ENCODE measurements at regions not wholly inside any gene's neighbourhood (a gene's known extent, or its start where the extent isn't known, plus 50 kb on each side); places are given as distances from the start of the nearest gene placed in this dataset.

DNA sequence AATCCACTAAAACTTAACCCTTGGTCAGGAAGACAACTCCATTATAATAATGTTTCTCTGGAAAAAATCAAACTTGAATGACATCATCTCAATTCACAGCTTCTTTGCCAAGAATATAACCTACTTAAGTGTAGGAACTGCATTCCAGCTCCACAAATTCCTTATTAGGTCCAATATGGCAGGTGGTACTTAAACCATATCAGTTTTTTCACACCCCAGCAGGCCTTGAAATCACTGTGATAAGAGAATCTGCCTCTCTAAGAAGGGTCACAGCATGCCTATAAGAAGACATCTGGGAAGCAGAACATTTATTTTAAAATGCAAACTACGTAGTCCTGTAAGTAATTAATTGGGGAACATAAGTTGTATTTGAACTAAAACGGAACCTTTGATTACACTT lies 687.8 kb downstream of the DIAPH3 start:
- TF ChIP-seq CTCF (conservative IDR thresholded peaks at IDR 0.05; ENCODE audit: low read depth in 2 of 2) (no peak), EZH2 (IDR thresholded peaks at IDR 0.05; ENCODE audit: low read depth, unreplicated experiment) (no peak), ZNF114 (CRISPR knock-in tag; IDR thresholded peaks at IDR 0.05) (no peak), POLR2AphosphoS5 (IDR thresholded peaks at IDR 0.05; ENCODE audit: low read depth) (no peak), CREB1 (CRISPR knock-in tag; IDR thresholded peaks at IDR 0.05; ENCODE audit: low read depth) (no peak), EZH2phosphoT487 (IDR thresholded peaks at IDR 0.05; ENCODE audit: unreplicated experiment) (no peak), NANOG (IDR thresholded peaks at IDR 0.05; ENCODE audit: borderline replicate concordance) (no peak), JUNB (IDR thresholded peaks at IDR 0.05; ENCODE audit: unreplicated experiment) (no peak), ETS1 (IDR thresholded peaks at IDR 0.05) (no peak), STAT1 (IDR thresholded peaks at IDR 0.05; ENCODE audit: unreplicated experiment) (no peak), ZNF331 (CRISPR knock-in tag; IDR thresholded peaks at IDR 0.05; ENCODE audit: low read depth) (no peak)
- TF ChIP-seq, protein P1, sequence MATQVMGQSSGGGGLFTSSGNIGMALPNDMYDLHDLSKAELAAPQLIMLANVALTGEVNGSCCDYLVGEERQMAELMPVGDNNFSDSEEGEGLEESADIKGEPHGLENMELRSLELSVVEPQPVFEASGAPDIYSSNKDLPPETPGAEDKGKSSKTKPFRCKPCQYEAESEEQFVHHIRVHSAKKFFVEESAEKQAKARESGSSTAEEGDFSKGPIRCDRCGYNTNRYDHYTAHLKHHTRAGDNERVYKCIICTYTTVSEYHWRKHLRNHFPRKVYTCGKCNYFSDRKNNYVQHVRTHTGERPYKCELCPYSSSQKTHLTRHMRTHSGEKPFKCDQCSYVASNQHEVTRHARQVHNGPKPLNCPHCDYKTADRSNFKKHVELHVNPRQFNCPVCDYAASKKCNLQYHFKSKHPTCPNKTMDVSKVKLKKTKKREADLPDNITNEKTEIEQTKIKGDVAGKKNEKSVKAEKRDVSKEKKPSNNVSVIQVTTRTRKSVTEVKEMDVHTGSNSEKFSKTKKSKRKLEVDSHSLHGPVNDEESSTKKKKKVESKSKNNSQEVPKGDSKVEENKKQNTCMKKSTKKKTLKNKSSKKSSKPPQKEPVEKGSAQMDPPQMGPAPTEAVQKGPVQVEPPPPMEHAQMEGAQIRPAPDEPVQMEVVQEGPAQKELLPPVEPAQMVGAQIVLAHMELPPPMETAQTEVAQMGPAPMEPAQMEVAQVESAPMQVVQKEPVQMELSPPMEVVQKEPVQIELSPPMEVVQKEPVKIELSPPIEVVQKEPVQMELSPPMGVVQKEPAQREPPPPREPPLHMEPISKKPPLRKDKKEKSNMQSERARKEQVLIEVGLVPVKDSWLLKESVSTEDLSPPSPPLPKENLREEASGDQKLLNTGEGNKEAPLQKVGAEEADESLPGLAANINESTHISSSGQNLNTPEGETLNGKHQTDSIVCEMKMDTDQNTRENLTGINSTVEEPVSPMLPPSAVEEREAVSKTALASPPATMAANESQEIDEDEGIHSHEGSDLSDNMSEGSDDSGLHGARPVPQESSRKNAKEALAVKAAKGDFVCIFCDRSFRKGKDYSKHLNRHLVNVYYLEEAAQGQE (IDR thresholded peaks at IDR 0.05; ENCODE audit: unreplicated experiment), result no peak

Measured in GM23338 (cell line).